SK-N-SH (cell line): ENCODE measurements at regions not wholly inside any gene's neighbourhood (a gene's known extent, or its start where the extent isn't known, plus 50 kb on each side); places are given as distances from the start of the nearest gene placed in this dataset.

Experiments
- RXRA ChIP-seq: IDR thresholded peaks from 2 replicates; pipeline ENCODE4 v1.4.0; 2012; ENCODE audit warnings: low read depth, mild to moderate bottlenecking, borderline replicate concordance
- TF ChIP-seq, protein P1 (sequence below): fragments of 200-600 bp; sonication (generic); IDR thresholded peaks from 2 replicates; pipeline ENCODE4 v1.6.1; 2017; ENCODE audit warnings: antibody characterized with exemption, mild to moderate bottlenecking, moderate library complexity
- TF ChIP-seq, protein P2 (sequence below): fragments of 150-350 bp; IDR thresholded peaks from 2 replicates; pipeline ENCODE4 v1.6.1; 2017; ENCODE audit warnings: antibody characterized with exemption, low read length, low read depth, borderline replicate concordance

DNA sequence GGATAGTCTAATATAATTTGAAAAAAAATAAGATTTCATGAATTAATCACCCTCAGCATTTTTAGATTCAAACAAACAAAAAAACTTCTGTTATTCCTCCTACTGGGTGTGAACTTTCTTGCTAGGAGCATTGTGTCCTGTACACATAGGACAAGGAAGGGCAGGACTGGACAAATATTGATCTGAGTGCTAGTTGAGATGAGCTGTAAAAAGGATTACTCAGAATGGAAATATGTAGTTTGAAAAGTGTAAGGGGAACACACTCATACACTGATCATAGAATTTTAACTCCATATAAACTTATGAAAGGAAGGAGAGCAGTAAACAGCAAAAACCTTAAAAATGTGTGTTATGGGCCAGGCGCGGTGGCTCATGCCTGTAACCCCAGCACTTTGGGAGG, 156.5 kb upstream of the ZNF648 start:
- no peak for TF ChIP-seq RXRA
- TF ChIP-seq, protein P1, sequence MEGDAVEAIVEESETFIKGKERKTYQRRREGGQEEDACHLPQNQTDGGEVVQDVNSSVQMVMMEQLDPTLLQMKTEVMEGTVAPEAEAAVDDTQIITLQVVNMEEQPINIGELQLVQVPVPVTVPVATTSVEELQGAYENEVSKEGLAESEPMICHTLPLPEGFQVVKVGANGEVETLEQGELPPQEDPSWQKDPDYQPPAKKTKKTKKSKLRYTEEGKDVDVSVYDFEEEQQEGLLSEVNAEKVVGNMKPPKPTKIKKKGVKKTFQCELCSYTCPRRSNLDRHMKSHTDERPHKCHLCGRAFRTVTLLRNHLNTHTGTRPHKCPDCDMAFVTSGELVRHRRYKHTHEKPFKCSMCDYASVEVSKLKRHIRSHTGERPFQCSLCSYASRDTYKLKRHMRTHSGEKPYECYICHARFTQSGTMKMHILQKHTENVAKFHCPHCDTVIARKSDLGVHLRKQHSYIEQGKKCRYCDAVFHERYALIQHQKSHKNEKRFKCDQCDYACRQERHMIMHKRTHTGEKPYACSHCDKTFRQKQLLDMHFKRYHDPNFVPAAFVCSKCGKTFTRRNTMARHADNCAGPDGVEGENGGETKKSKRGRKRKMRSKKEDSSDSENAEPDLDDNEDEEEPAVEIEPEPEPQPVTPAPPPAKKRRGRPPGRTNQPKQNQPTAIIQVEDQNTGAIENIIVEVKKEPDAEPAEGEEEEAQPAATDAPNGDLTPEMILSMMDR: no peak
- TF ChIP-seq, protein P2, sequence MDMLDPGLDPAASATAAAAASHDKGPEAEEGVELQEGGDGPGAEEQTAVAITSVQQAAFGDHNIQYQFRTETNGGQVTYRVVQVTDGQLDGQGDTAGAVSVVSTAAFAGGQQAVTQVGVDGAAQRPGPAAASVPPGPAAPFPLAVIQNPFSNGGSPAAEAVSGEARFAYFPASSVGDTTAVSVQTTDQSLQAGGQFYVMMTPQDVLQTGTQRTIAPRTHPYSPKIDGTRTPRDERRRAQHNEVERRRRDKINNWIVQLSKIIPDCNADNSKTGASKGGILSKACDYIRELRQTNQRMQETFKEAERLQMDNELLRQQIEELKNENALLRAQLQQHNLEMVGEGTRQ: no peak
